HG03342 (cell line): ENCODE measurements at regions not wholly inside any gene's neighbourhood (a gene's known extent, or its start where the extent isn't known, plus 50 kb on each side); places are given as distances from the start of the nearest gene placed in this dataset.

Experiments used
- ATAC-seq: cut with Tn5 transposase; IDR thresholded peaks from one replicate; pipeline ENCODE4 v1.9.1; 2021; ENCODE audit warnings: mild to moderate bottlenecking, moderate library complexity; ENCODE audit not compliant: unreplicated experiment

- ATAC-seq: no peak
These were observed 267.1 kb upstream of the SEMA6A start for GRCh38 chr5:116841734-116842133.

- no peak for ATAC-seq
These were observed 263.5 kb upstream of the SEMA6A start for GRCh38 chr5:116838011-116838536.

- ATAC-seq: no peak
These were observed 260.3 kb upstream of the SEMA6A start for GRCh38 chr5:116834796-116835515.

- ATAC-seq: no peak
These were observed 255.5 kb upstream of the SEMA6A start for GRCh38 chr5:116830079-116830478.

- ATAC-seq: no peak
These were observed 252.5 kb upstream of the SEMA6A start for GRCh38 chr5:116827078-116827477.

- ATAC-seq: no peak
These were observed 250.9 kb upstream of the SEMA6A start for GRCh38 chr5:116825486-116825885.

- no peak for ATAC-seq
These were observed 250.3 kb upstream of the SEMA6A start for GRCh38 chr5:116824751-116825438.

- no peak for ATAC-seq
These were observed 240.2 kb upstream of the SEMA6A start for GRCh38 chr5:116814626-116815385.

- ATAC-seq: no peak
These were observed 239.3 kb upstream of the SEMA6A start for GRCh38 chr5:116813906-116814305.

- ATAC-seq: no peak
These were observed 238.7 kb upstream of the SEMA6A start for GRCh38 chr5:116813356-116813755.

GRCh38 chr5:116810951-116811350, 236.3 kb upstream of the SEMA6A start:
- ATAC-seq: no peak

GRCh38 chr5:116806836-116807235, 232.2 kb upstream of the SEMA6A start:
- ATAC-seq: no peak

GRCh38 chr5:116799401-116799800, 224.8 kb upstream of the SEMA6A start:
- ATAC-seq: no peak

GRCh38 chr5:116795189-116795588, 220.6 kb upstream of the SEMA6A start:
- ATAC-seq: no peak

GRCh38 chr5:116789522-116789921, 214.9 kb upstream of the SEMA6A start:
- no peak for ATAC-seq

GRCh38 chr5:116788851-116789403, 214.3 kb upstream of the SEMA6A start:
- ATAC-seq: no peak

GRCh38 chr5:116787570-116787969, 212.9 kb upstream of the SEMA6A start:
- ATAC-seq: peak; percentile 81

- no peak for ATAC-seq
These were observed 210.5 kb upstream of the SEMA6A start for GRCh38 chr5:116785106-116785505.

- ATAC-seq: no peak
These were observed 205.2 kb upstream of the SEMA6A start for GRCh38 chr5:116779846-116780245.

- ATAC-seq: no peak
These were observed 204.1 kb upstream of the SEMA6A start for GRCh38 chr5:116778651-116779280.

GRCh38 chr5:116778032-116778431, 203.4 kb upstream of the SEMA6A start:
- peak; percentile 60 for ATAC-seq
